ENCODE measurements at regions not wholly inside any gene's neighbourhood (a gene's known extent, or its start where the extent isn't known, plus 50 kb on each side); places are given as distances from the start of the nearest gene placed in this dataset.

- TF ChIP-seq POLR2A (IDR thresholded peaks at IDR 0.05) (no peak), CTCF (IDR thresholded peaks at IDR 0.05) (no peak)
- Histone ChIP-seq H3K4me1 (no peaks in the 10 kb centered on the region), H3K27ac (no peak overlapping the region), H3K9me3 (no peaks in the 10 kb centered on the region), H3K4me3 (replicated peaks in 1 of 3) (no peak overlapping the region), H3K36me3 (no peaks in the 10 kb centered on the region), H3K27me3 (no peaks in the 10 kb centered on the region)
- no peak for DNase-seq
- WGBS, 2 donors: 91 to 94% methylated on average over 1 of the region's 1 CpG
- intact Hi-C loops (cut with DNase I): no loop called here
These were observed 452.6 kb upstream of the KLF12 start for GRCh38 chr13:74586847-74587246.

- TF ChIP-seq POLR2A (IDR thresholded peaks at IDR 0.05) (no peak), CTCF (IDR thresholded peaks at IDR 0.05) (no peak)
- Histone ChIP-seq H3K9me3 (no peaks in the 10 kb centered on the region), H3K27ac (no peak overlapping the region), H3K27me3 (no peaks in the 10 kb centered on the region), H3K4me3 (replicated peaks in 1 of 3) (no peak overlapping the region), H3K36me3 (no peaks in the 10 kb centered on the region), H3K4me1 (no peaks in the 10 kb centered on the region)
- intact Hi-C loops (cut with DNase I): no loop called here
- 87 to 89% methylated on average over 5 of the region's 5 CpGs for WGBS, 2 donors
- no peak for DNase-seq
These were observed 442.2 kb upstream of the KLF12 start for GRCh38 chr13:74576420-74576819.

- peak; percentile 14 to 29 for DNase-seq
- Histone ChIP-seq H3K36me3 (no peaks in the 10 kb centered on the region), H3K9me3 (no peaks in the 10 kb centered on the region), H3K27me3 (no peaks in the 10 kb centered on the region), H3K4me3 (replicated peaks in 1 of 3) (no peak overlapping the region), H3K27ac (no peak overlapping the region), H3K4me1 (no peaks in the 10 kb centered on the region)
- intact Hi-C loops (cut with DNase I): no loop called here
- TF ChIP-seq CTCF (IDR thresholded peaks at IDR 0.05) (no peak), POLR2A (IDR thresholded peaks at IDR 0.05) (no peak)
- 0 to 1% methylated on average over 23 to 26 of the region's 29 CpGs for WGBS, 2 donors
These were observed 441.5 kb upstream of the KLF12 start for GRCh38 chr13:74575729-74576125.

- no peak overlapping the region for H3K27ac ChIP-seq
- DNase-seq: no peak
- H3K36me3 ChIP-seq: no peaks in the 10 kb centered on the region
- no peak overlapping the region for H3K4me3 ChIP-seq (replicated peaks in 1 of 3)
- TF ChIP-seq POLR2A (IDR thresholded peaks at IDR 0.05) (no peak), CTCF (IDR thresholded peaks at IDR 0.05) (no peak)
- H3K27me3 ChIP-seq: no peaks in the 10 kb centered on the region
- no peaks in the 10 kb centered on the region for H3K9me3 ChIP-seq
- intact Hi-C loops (cut with DNase I): no loop called here
- WGBS, 2 donors: 23 to 26% methylated on average over 10 of the region's 10 CpGs
- no peaks in the 10 kb centered on the region for H3K4me1 ChIP-seq
These were observed 440.9 kb upstream of the KLF12 start for GRCh38 chr13:74574964-74575728.

GRCh38 chr13:74573654-74574053 is 439.4 kb upstream of the KLF12 start:
- intact Hi-C loops (cut with DNase I): no loop called here
- TF ChIP-seq POLR2A (IDR thresholded peaks at IDR 0.05): no peak
- TF ChIP-seq CTCF (IDR thresholded peaks at IDR 0.05): no peak
- DNase-seq: no peak
- no peak overlapping the region for H3K27ac ChIP-seq
- H3K4me3 ChIP-seq (replicated peaks in 1 of 3): no peak overlapping the region
- no peaks in the 10 kb centered on the region for H3K9me3 ChIP-seq
- no peaks in the 10 kb centered on the region for H3K4me1 ChIP-seq
- no peaks in the 10 kb centered on the region for H3K36me3 ChIP-seq
- 66 to 78% methylated on average over 7 of the region's 7 CpGs for WGBS, 2 donors
- no peaks in the 10 kb centered on the region for H3K27me3 ChIP-seq
